ENCODE measurements at regions not wholly inside any gene's neighbourhood (a gene's known extent, or its start where the extent isn't known, plus 50 kb on each side); places are given as distances from the start of the nearest gene placed in this dataset.
A peak's percentile ranks its signal among the peaks of the same experiment; 100 is the strongest.

DNA sequence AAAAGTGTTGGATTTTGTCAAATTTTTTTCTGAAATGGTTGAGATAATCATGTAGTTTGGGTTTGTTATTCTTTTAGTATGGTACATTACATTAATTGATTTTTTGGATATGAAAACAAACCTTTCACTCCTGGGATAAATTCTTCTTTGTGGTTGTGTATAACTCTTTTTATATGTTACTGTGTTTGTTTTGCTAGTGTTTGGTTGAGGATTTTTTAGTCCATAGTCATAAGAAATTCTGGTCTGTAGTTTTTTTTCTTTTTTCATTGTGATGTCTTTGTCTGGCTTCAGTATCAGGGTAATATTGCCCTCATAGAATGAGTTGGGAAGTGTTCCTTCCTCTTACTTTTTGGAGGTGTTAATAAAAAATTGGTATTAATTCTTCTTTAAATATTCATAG, 122.2 kb upstream of the ATXN1 start:
- H2AK5ac ChIP-seq (ENCODE audit: insufficient read length, low read length) = no peak overlapping the region
- H3K27me3 ChIP-seq (ENCODE audit: insufficient read depth, low read length) = no peaks in the 10 kb centered on the region
- no peak overlapping the region for H4K91ac ChIP-seq (ENCODE audit: insufficient read length, low read depth, low read length)
- H3K27ac Mint-ChIP-seq = 0 out of 7 replicates have a peak overlapping the region, but pooled peaks of 1 of the 3 experiments have one; percentile 26
- no peak overlapping the region for H2BK20ac ChIP-seq (ENCODE audit: low read depth, low read length, poor library complexity, severe bottlenecking)
- H2BK12ac ChIP-seq (ENCODE audit: insufficient read length, low read depth, low read length) = no peak overlapping the region
- H3T11ph ChIP-seq (ENCODE audit: low read length) = no peak overlapping the region
- H3K27me3 Mint-ChIP-seq (ENCODE audit: low read depth) = peaks cover under 1% of the 10 kb centered on the region; the same call in 1 of the 2 replicates
- H3K56ac ChIP-seq (ENCODE audit: insufficient read length, low read depth, low read length) = no peak overlapping the region
- TF ChIP-seq, protein P1, sequence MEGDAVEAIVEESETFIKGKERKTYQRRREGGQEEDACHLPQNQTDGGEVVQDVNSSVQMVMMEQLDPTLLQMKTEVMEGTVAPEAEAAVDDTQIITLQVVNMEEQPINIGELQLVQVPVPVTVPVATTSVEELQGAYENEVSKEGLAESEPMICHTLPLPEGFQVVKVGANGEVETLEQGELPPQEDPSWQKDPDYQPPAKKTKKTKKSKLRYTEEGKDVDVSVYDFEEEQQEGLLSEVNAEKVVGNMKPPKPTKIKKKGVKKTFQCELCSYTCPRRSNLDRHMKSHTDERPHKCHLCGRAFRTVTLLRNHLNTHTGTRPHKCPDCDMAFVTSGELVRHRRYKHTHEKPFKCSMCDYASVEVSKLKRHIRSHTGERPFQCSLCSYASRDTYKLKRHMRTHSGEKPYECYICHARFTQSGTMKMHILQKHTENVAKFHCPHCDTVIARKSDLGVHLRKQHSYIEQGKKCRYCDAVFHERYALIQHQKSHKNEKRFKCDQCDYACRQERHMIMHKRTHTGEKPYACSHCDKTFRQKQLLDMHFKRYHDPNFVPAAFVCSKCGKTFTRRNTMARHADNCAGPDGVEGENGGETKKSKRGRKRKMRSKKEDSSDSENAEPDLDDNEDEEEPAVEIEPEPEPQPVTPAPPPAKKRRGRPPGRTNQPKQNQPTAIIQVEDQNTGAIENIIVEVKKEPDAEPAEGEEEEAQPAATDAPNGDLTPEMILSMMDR (conservative IDR thresholded peaks at IDR 0.05) = no peak
- H3K79me2 ChIP-seq (ENCODE audit: insufficient read depth, low read length) = no peaks in the 10 kb centered on the region
- H3K9me3 Mint-ChIP-seq = peaks cover 24 to 25% of the 10 kb centered on the region in 2 experiments
- H3K36me3 Mint-ChIP-seq (ENCODE audit: insufficient read depth in 1 of 3, low read depth in 3 of 3) = peaks cover 14 to 29% (median 18%) of the 10 kb centered on the region in 3 experiments
- no peak overlapping the region for H4K5ac ChIP-seq (ENCODE audit: insufficient read length, low read depth, low read length)
- H2BK120ac ChIP-seq (ENCODE audit: low read depth, low read length, poor library complexity, severe bottlenecking) = no peak overlapping the region
- peaks cover 21 to 24% of the 10 kb centered on the region in 2 experiments for H3K4me1 Mint-ChIP-seq
- no peaks in the 10 kb centered on the region for H3K23me2 ChIP-seq (ENCODE audit: insufficient read length, low read depth, low read length, poor library complexity, severe bottlenecking)
- peaks cover 4% of the 10 kb centered on the region; the same call in 1 of the 2 replicates for H3K4me1 ChIP-seq (ENCODE audit: insufficient read depth, low read length)
- H3K23ac ChIP-seq (ENCODE audit: insufficient read length, low read depth, low read length) = no peak overlapping the region
- no peak overlapping the region for H3K4me2 ChIP-seq (ENCODE audit: insufficient read depth, insufficient read length, low read length)
- H3K79me1 ChIP-seq (ENCODE audit: insufficient read depth, low read depth, low read length, poor library complexity, severe bottlenecking) = no peaks in the 10 kb centered on the region
- H3K9ac ChIP-seq (ENCODE audit: extremely low read depth, insufficient read length, low read length) = no peak overlapping the region
- no peak overlapping the region for H2BK5ac ChIP-seq (ENCODE audit: insufficient read length, low read length)
- no peak overlapping the region for H3K18ac ChIP-seq (ENCODE audit: insufficient read length, low read depth, low read length)
- H3K4ac ChIP-seq (ENCODE audit: low read depth, low read length) = no peak overlapping the region
- no peak overlapping the region for H3K14ac ChIP-seq (ENCODE audit: insufficient read depth, low read length)
- DNase-seq = no peak
- no peak overlapping the region for H2AFZ ChIP-seq (ENCODE audit: low read length)
- H4K8ac ChIP-seq (replicated peaks; ENCODE audit: insufficient read length, low read depth, low read length) = no peak overlapping the region
- no peak overlapping the region for H3K4me3 Mint-ChIP-seq
- H4K20me1 ChIP-seq (ENCODE audit: control insufficient read depth, insufficient read depth, insufficient read length) = no peaks in the 10 kb centered on the region
- H3K27ac ChIP-seq (ENCODE audit: insufficient read length, low read depth, low read length) = no peak overlapping the region
- no peak overlapping the region for H2BK15ac ChIP-seq (ENCODE audit: low read depth, low read length)
- peaks cover 5% of the 10 kb centered on the region for H3K9me3 ChIP-seq (ENCODE audit: control insufficient read depth, low read depth, low read length)
